SK-N-SH (cell line): ENCODE measurements at regions not wholly inside any gene's neighbourhood (a gene's known extent, or its start where the extent isn't known, plus 50 kb on each side); places are given as distances from the start of the nearest gene placed in this dataset.

ENCODE experiments used
- CTCF ChIA-PET: fragments of 300-600, 350-600 bp; formaldehyde crosslinking; extraction: SDS; loops from one replicate; lab custom pipeline; 2021; lab: Yijun Ruan, JAX
- POLR2A ChIA-PET: fragments of 350-600 bp; sonication (Branson Sonifier 250); formaldehyde crosslinking; extraction: SDS; loops from one replicate; lab custom pipeline; 2020; ENCODE audit warnings: antibody characterized with exemption, inconsistent platforms; lab: Yijun Ruan, JAX
- DNase-seq: peaks from one replicate; pipeline ENCODE4 v3.0.0; 2012
- H2AFZ ChIP-seq: fragments of 200-600 bp; sonication (generic); 2 replicates; pipeline ENCODE4 v1.8.1; 2016; ENCODE audit warnings: antibody characterized with exemption, mild to moderate bottlenecking, low read depth
- H3F3A ChIP-seq: fragments of 200-600 bp; sonication (generic); replicated peaks from 2 replicates; pipeline ENCODE3; 2016; ENCODE audit warnings: antibody characterized with exemption, mild to moderate bottlenecking; ENCODE audit not compliant: insufficient read depth
- H3K27ac ChIP-seq, 2 experiments: fragments of 200-500 bp in 1 of 2; fragments of 200-600 bp in 1 of 2; sonication (Bioruptor generic) in 1 of 2; sonication (generic), shearing (Covaris generic) in 1 of 2; 2 replicates each; pipeline versions ENCODE4 v1.5.1 to v1.6.1; 2014 to 2016; ENCODE audit warnings: low read depth in 2 of 2, inconsistent platforms in 1 of 2, low read length in 1 of 2, mild to moderate bottlenecking in 1 of 2, mixed read lengths in 1 of 2
- H3K27me3 ChIP-seq: fragments of 200-600 bp; sonication (generic), shearing (Covaris generic); 2 replicates; pipeline ENCODE4 v1.6.1; 2016; ENCODE audit warnings: mixed run types; ENCODE audit not compliant: insufficient read depth
- H3K36me3 ChIP-seq, 2 experiments: fragments of 200-500 bp in 1 of 2; fragments of 200-600 bp in 1 of 2; sonication (Bioruptor generic) in 1 of 2; sonication (generic) in 1 of 2; replicated peaks in 1 of 2; 2 replicates each; pipeline versions ENCODE3 to v1.5.1; 2014 to 2016; ENCODE audit warnings: low read length in 1 of 2, mild to moderate bottlenecking in 1 of 2; ENCODE audit not compliant: insufficient read depth in 2 of 2, control insufficient read depth in 1 of 2
- H3K4me1 ChIP-seq, 2 experiments: fragments of 200-500 bp in 1 of 2; fragments of 200-600 bp in 1 of 2; sonication (Bioruptor generic) in 1 of 2; sonication (generic), shearing (Covaris generic) in 1 of 2; 2 replicates each; pipeline versions ENCODE4 v1.5.1 to v1.6.1; 2014 to 2016; ENCODE audit warnings: low read depth in 1 of 2, low read length in 1 of 2, mixed run types in 1 of 2; ENCODE audit not compliant: insufficient read depth in 2 of 2, control insufficient read depth in 1 of 2
- H3K4me2 ChIP-seq: fragments of 200-600 bp; sonication (generic), shearing (Covaris generic); 2 replicates; pipeline ENCODE4 v1.6.1; 2017; ENCODE audit warnings: mixed run types
- H3K4me3 ChIP-seq, 2 experiments: fragments of 200-500 bp in 1 of 2; fragments of 200-600 bp in 1 of 2; sonication (Bioruptor generic) in 1 of 2; sonication (generic), shearing (Covaris generic) in 1 of 2; 2 replicates each; pipeline versions ENCODE4 v1.5.1 to v1.8.1; 2014 to 2016; ENCODE audit warnings: low read depth in 2 of 2, inconsistent platforms in 1 of 2, low read length in 1 of 2, mild to moderate bottlenecking in 1 of 2, mixed read lengths in 1 of 2, moderate library complexity in 1 of 2
- H3K79me2 ChIP-seq: fragments of 200-600 bp; sonication (generic); 2 replicates; pipeline ENCODE4 v1.8.1; 2017; ENCODE audit warnings: mild to moderate bottlenecking; ENCODE audit not compliant: insufficient read depth
- H3K9ac ChIP-seq: fragments of 200-600 bp; sonication (generic); 2 replicates; pipeline ENCODE4 v1.6.1; 2017; ENCODE audit warnings: mixed run types
- H3K9me2 ChIP-seq: fragments of 200-600 bp; sonication (generic); 2 replicates; pipeline ENCODE4 v1.6.1; 2017; ENCODE audit warnings: mixed run types
- H3K9me3 ChIP-seq: fragments of 200-600 bp; sonication (generic); 2 replicates; pipeline ENCODE4 v1.6.1; 2017; ENCODE audit warnings: mixed run types, mild to moderate bottlenecking, moderate library complexity
- H4K20me1 ChIP-seq: fragments of 200-600 bp; sonication (generic); 2 replicates; pipeline ENCODE4 v1.6.1; 2017; ENCODE audit warnings: mild to moderate bottlenecking, mixed run types; ENCODE audit not compliant: insufficient read depth
- CHD2 ChIP-seq: fragments of 150-350 bp; IDR thresholded peaks from 2 replicates; pipeline ENCODE4 v1.6.1; 2018; ENCODE audit warnings: low read length; ENCODE audit not compliant: partially characterized antibody
- ELF1 ChIP-seq: IDR thresholded peaks from 2 replicates; pipeline ENCODE4 v1.4.0; 2012
- EZH2phosphoT487 ChIP-seq: fragments of 200-600 bp; sonication (generic); IDR thresholded peaks from 2 replicates; pipeline ENCODE4 v1.6.1; 2017; ENCODE audit warnings: low read depth, mixed run types, mild to moderate bottlenecking, antibody characterized with exemption, moderate library complexity, borderline replicate concordance
- FOXJ3 ChIP-seq: sonication (generic); formaldehyde crosslinking; IDR thresholded peaks from 2 replicates; pipeline ENCODE4 v1.5.1; 2020; ENCODE audit warnings: mild to moderate bottlenecking, missing genetic modification reagents
- GABPA ChIP-seq: IDR thresholded peaks from 2 replicates; pipeline ENCODE4 v1.4.0; 2012; ENCODE audit warnings: low read depth, mild to moderate bottlenecking
- GATA2 ChIP-seq: sonication (generic); formaldehyde crosslinking; IDR thresholded peaks from 2 replicates; pipeline ENCODE4 v1.5.0; 2020; ENCODE audit warnings: mild to moderate bottlenecking, missing genetic modification reagents
- NFIC ChIP-seq: IDR thresholded peaks from 2 replicates; pipeline ENCODE4 v1.4.0; 2012; ENCODE audit warnings: borderline replicate concordance
- POLR2AphosphoS5 ChIP-seq: IDR thresholded peaks from 2 replicates; pipeline ENCODE4 v1.6.1; 2012; ENCODE audit warnings: low read depth, low read length
- RCOR1 ChIP-seq: fragments of 150-350 bp; IDR thresholded peaks from 2 replicates; pipeline ENCODE4 v1.6.1; 2017; ENCODE audit warnings: antibody characterized with exemption, low read length
- SMC3 ChIP-seq: IDR thresholded peaks from 2 replicates; pipeline ENCODE4 v1.6.1; 2012; ENCODE audit warnings: low read depth, low read length, improper control_type of control experiment
- TCF12 ChIP-seq: IDR thresholded peaks from 2 replicates; pipeline ENCODE4 v1.4.0; 2012
- TEAD4 ChIP-seq: IDR thresholded peaks from 2 replicates; pipeline ENCODE4 v1.4.0; 2012; ENCODE audit warnings: mild to moderate bottlenecking, borderline replicate concordance; ENCODE audit not compliant: insufficient read depth
- ZBTB33 ChIP-seq: IDR thresholded peaks from 2 replicates; pipeline ENCODE4 v1.4.0; 2012; ENCODE audit warnings: low read depth, borderline replicate concordance
- WGBS: methylation state at CpG from one replicate; pipeline ENCODE4 v1.1.6; 2017; ENCODE audit warnings: low lambda C conversion rate; 5-methylcytosine and 5-hydroxymethylcytosine counted together
- TF ChIP-seq, protein P1 (sequence below): fragments of 200-600 bp; sonication (generic); IDR thresholded peaks from 2 replicates; pipeline ENCODE4 v1.6.1; 2017; ENCODE audit warnings: antibody characterized with exemption, mild to moderate bottlenecking, moderate library complexity

- Histone ChIP-seq H3K36me3 (no peaks in the 10 kb centered on the region), H3K9ac (no peak overlapping the region), H3K79me2 (no peaks in the 10 kb centered on the region), H3F3A (no peaks in the 10 kb centered on the region), H3K9me3 (no peaks in the 10 kb centered on the region), H3K9me2 (no peaks in the 10 kb centered on the region), H4K20me1 (no peaks in the 10 kb centered on the region), H3K27ac (no peak overlapping the region), H2AFZ (no peak overlapping the region), H3K4me3 (no peak overlapping the region), H3K4me1 (no peaks in the 10 kb centered on the region; a peak in 1 of 4 replicates), H3K4me2 (no peak overlapping the region), H3K27me3 (no peaks in the 10 kb centered on the region)
- CTCF ChIA-PET = no interaction called here
- TF ChIP-seq, protein P1, sequence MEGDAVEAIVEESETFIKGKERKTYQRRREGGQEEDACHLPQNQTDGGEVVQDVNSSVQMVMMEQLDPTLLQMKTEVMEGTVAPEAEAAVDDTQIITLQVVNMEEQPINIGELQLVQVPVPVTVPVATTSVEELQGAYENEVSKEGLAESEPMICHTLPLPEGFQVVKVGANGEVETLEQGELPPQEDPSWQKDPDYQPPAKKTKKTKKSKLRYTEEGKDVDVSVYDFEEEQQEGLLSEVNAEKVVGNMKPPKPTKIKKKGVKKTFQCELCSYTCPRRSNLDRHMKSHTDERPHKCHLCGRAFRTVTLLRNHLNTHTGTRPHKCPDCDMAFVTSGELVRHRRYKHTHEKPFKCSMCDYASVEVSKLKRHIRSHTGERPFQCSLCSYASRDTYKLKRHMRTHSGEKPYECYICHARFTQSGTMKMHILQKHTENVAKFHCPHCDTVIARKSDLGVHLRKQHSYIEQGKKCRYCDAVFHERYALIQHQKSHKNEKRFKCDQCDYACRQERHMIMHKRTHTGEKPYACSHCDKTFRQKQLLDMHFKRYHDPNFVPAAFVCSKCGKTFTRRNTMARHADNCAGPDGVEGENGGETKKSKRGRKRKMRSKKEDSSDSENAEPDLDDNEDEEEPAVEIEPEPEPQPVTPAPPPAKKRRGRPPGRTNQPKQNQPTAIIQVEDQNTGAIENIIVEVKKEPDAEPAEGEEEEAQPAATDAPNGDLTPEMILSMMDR = no peak
- 15% methylated on average over 1 of the region's 1 CpG for WGBS
- POLR2A ChIA-PET = no interaction called here
- no peak for DNase-seq
Measured at GRCh38 chr5:6282352-6282751, 96.0 kb downstream of the MED10 start.

GRCh38 chr5:6281818-6282217, 96.5 kb downstream of the MED10 start:
- Histone ChIP-seq H3K27me3 (no peaks in the 10 kb centered on the region), H3K79me2 (no peaks in the 10 kb centered on the region), H3K36me3 (no peaks in the 10 kb centered on the region), H3K9me2 (no peaks in the 10 kb centered on the region), H3K27ac (no peak overlapping the region), H2AFZ (no peak overlapping the region), H3F3A (no peaks in the 10 kb centered on the region), H3K4me2 (no peak overlapping the region), H3K9me3 (no peaks in the 10 kb centered on the region), H3K4me3 (no peak overlapping the region), H4K20me1 (no peaks in the 10 kb centered on the region), H3K4me1 (peaks cover 0 to 3% of the 10 kb centered on the region in 2 experiments; a peak in 1 of 4 replicates), H3K9ac (no peak overlapping the region)
- ChIA-PET POLR2A (no interaction called here), CTCF (no interaction called here)
- TF ChIP-seq, protein P1 = no peak
- no peak for TF ChIP-seq POLR2AphosphoS5
- TF ChIP-seq EZH2phosphoT487 = no peak
- no peak for TF ChIP-seq GABPA
- no peak for TF ChIP-seq CHD2
- TF ChIP-seq RCOR1 = no peak
- TF ChIP-seq NFIC = no peak
- no peak for TF ChIP-seq FOXJ3 (CRISPR knock-in tag)
- no peak for TF ChIP-seq GATA2 (CRISPR knock-in tag)
- no peak for TF ChIP-seq SMC3
- no peak for TF ChIP-seq TCF12
- no peak for TF ChIP-seq TEAD4
- TF ChIP-seq ZBTB33 = no peak
- TF ChIP-seq ELF1 = no peak
- WGBS = 32% methylated on average over 4 of the region's 4 CpGs
- no peak for DNase-seq
